HEK293T (cell line): ENCODE measurements at regions not wholly inside any gene's neighbourhood (a gene's known extent, or its start where the extent isn't known, plus 50 kb on each side); places are given as distances from the start of the nearest gene placed in this dataset.

ENCODE experiments used
- ARNT ChIP-seq: fragments of 450-650 bp; IDR thresholded peaks from 2 replicates; pipeline ENCODE4 v1.6.1; 2017; ENCODE audit warnings: mild to moderate bottlenecking
- FOXK2 ChIP-seq: fragments of 450-650 bp; IDR thresholded peaks from 2 replicates; pipeline ENCODE4 v1.6.1; 2016; ENCODE audit warnings: mild to moderate bottlenecking
- HDGF ChIP-seq: fragments of 450-650 bp; IDR thresholded peaks from 2 replicates; pipeline ENCODE4 v1.6.1; 2017; ENCODE audit warnings: antibody characterized with exemption, borderline replicate concordance
- L3MBTL2 ChIP-seq: fragments of 450-650 bp; conservative IDR thresholded peaks from 2 replicates; pipeline ENCODE4 v1.6.1; 2016; ENCODE audit warnings: mild to moderate bottlenecking
- SP1 ChIP-seq: fragments of 450-650 bp; IDR thresholded peaks from 2 replicates; pipeline ENCODE4 v1.6.1; 2017
- SUZ12 ChIP-seq: fragments of 450-650 bp; IDR thresholded peaks from 2 replicates; pipeline ENCODE4 v1.6.1; 2016; ENCODE audit warnings: mild to moderate bottlenecking
- ZNF384 ChIP-seq: fragments of 450-650 bp; IDR thresholded peaks from 2 replicates; pipeline ENCODE4 v1.6.1; 2016

DNA sequence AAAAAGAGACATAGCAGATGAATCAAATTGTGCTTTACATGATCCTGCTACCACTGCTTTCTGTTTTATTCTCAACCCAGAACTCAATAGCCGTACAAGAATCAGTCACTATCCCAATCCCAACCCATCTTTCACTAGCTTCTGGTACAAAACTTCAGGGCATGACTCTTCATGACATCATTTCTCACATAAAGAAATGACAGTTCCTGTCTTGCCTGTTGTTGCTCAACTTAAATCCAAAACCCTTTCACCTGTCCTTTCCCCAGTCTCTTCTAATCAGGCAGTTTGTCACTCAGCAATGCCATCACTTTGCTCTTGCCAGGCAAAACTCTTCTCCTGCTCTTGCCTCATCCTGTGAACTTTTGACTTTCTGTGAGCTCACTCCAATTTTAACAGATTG, 962.8 kb downstream of the GALC start:
- TF ChIP-seq ARNT (no peak), ZNF384 (no peak), FOXK2 (no peak), SUZ12 (no peak), L3MBTL2 (no peak), SP1 (no peak), HDGF (no peak)
